Left colon (tissue), 2 donors: ENCODE measurements at regions not wholly inside any gene's neighbourhood (a gene's known extent, or its start where the extent isn't known, plus 50 kb on each side); places are given as distances from the start of the nearest gene placed in this dataset.
A peak's percentile ranks its signal among the peaks of the same experiment; 100 is the strongest.

Experiments used
- ATAC-seq: fragments of 200-7000 bp; cut with Tn5 transposase; one replicate; pipeline ENCODE4 v1.9.1; 2020; ENCODE audit warnings: mild to moderate bottlenecking, moderate library complexity
- DNase-seq, 2 donors: peaks; one replicate each; pipeline ENCODE4 v3.0.0-alpha.2; 2020
- intact Hi-C, 2 donors: fragments of 100-400 bp; cut with DNase I in 1 of 2; cut with micrococcal nuclease in 1 of 2; formaldehyde crosslinking; loops; one replicate each; pipeline versions ENCODE4 v1.11.2 to v1.14.0; 2022; cut with DNase I, micrococcal nuclease
- donor health status: DM: no; HTN: no; CAD: no.
- donor health status: DM: yes; HTN: yes; CAD: no.

- DNase-seq (no peak), ATAC-seq (no peak)
- intact Hi-C loops = no loop called here
Measured at GRCh38 chr5:164951570-164951969, 1446.2 kb downstream of the MAT2B start.

DNA sequence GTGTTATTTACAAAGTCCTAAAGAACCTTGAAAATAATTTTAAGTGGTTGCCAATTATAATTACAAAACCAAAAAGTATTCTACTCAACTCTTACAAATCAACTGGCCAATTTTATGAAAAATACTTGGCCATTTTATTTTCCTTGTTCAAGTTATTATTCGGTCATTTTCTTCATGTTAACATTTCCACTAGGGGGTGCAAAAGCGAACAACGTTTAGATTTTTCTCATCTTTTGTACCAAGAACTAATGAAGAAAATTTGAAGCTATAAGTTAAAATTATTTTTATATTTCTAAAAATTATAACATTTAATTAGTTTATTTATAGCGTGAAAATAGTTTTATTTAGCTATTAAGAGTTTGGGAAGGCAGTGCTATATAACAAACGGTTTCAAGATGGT is 1453.3 kb downstream of the MAT2B start:
- intact Hi-C loops = no loop called here
- ATAC-seq (no peak), DNase-seq (no peak)

GRCh38 chr5:164959761-164960160 is 1454.3 kb downstream of the MAT2B start:
- no peak for ATAC-seq
- intact Hi-C loops = no loop called here
- DNase-seq = no peak

GRCh38 chr5:164962329-164962961 is 1457.0 kb downstream of the MAT2B start:
- intact Hi-C loops = no loop called here
- no peak for DNase-seq
- no peak for ATAC-seq

DNA sequence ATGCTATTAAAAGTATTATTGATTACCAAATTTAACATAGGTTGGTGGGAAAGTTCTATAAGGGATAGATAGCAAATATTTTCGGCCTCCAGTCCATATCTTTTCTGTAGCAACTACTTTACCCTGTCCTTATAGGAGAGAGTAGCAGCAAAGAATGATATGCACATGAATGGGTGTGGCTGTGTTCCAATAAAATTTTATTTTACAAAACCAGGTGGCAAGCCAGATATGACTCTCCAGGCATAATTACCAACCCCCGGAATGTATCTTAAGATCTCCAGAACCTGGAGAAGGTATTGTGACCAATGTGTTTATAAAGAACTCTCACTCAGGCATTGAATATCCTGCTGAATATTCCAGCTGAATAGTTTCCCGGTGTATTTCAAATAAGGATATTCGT is 1461.2 kb downstream of the MAT2B start:
- intact Hi-C loops = no loop called here
- ATAC-seq (no peak), DNase-seq (no peak)

DNA sequence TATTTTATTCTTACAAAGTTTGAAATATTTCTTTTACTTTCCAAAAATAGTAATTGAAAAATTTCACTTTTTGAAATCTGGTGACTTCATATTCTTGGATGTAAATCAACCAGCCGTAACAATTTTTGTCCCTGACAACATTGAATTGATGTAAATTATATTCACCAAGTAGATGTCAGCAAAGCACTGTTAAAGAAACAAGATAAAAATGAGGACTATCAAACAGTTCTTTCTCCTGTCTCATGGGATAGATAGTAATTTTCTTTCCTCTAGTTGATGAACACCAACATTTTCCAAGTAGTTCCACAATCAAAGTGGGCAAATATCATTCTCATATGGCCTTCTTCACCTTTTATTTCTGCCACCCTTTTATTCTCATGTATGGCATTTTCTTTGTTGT is 1461.9 kb downstream of the MAT2B start:
- intact Hi-C loops = no loop called here
- ATAC-seq (no peak), DNase-seq (no peak)

GRCh38 chr5:164972973-164973372 is 1467.6 kb downstream of the MAT2B start:
- DNase-seq = no peak
- intact Hi-C loops = no loop called here
- ATAC-seq = no peak

GRCh38 chr5:164975986-164976385 is 1470.6 kb downstream of the MAT2B start:
- intact Hi-C loops = no loop called here
- ATAC-seq (no peak), DNase-seq (no peak)

DNA sequence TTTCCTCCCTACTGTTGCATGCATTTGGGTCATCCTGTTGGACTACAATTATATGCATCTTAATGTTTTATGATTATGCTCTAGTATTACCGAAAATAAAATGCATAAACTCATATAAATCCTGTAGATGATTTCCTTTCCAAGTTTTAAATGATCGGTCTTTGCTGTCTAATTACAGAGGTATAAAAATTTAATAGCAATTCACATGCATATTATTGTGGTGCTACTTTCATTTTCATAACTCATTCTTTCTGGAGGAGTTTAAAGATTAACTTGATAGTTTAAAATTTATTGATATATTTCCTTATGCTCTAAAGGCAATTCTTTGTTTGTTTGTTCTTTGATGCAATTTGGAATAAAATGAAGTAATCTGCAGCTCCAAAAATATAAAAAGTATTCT is 1475.1 kb downstream of the MAT2B start:
- intact Hi-C loops = no loop called here
- DNase-seq (no peak), ATAC-seq (peak; percentile 73)

GRCh38 chr5:164998142-164998541 is 1492.7 kb downstream of the MAT2B start:
- DNase-seq (no peak), ATAC-seq (no peak)
- intact Hi-C loops = no loop called here

DNA sequence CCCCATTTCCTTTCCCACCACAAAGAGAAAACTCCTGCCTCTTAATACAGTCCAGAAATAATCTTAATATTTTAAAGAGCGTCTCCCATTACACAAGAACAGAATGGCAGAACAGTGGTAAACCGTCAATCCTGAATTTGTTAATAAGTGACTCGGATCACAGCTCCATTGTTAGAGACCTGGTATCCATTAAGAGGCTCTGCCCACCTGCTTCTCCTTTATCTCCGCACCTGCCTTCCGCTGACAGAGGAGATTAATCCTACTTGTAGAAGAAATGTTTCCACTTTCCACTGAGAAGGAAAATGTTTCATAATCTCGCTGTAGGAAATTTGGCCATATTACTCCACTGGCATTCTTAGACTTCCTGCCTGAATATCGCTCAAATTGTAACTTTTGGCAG is 1493.2 kb downstream of the MAT2B start:
- ATAC-seq = no peak
- intact Hi-C loops = no loop called here

DNA sequence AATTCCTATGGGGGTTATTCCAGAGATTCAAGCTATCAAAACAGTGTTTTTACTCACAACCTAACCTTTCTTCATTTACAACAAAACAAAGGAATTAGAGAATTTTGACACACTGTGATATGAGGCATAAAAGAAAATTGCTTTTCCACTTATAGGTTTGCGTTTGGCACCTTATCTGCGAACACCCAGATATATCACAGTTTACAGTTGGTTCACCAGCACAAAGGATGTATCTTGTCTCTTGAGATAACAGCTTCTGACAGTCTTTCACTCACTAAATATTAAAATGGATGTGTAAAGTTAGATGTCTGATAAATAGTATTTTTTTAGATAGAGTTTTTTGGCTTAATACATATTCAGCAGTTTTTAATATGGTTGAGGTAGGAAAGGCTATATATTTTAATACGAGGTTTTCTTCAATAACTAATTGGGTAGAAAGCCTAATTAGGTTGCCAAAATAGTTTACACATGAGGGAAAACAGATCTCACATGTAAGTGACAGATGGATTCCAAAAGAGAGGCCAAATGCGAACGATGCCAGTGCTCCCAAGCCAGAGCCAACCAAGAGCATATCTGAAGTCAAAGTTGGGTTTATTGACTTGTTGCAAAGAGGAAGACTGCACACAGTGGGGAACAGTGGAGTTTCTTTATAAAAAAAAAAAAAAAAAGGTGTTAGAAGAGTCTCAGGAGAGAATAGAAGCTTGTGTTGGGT is 1495.2 kb downstream of the MAT2B start:
- intact Hi-C loops = no loop called here
- ATAC-seq (no peak), DNase-seq (no peak)

More for the DNA sequence above, 1493.2 kb downstream of the MAT2B start:
- DNase-seq = no peak

DNA sequence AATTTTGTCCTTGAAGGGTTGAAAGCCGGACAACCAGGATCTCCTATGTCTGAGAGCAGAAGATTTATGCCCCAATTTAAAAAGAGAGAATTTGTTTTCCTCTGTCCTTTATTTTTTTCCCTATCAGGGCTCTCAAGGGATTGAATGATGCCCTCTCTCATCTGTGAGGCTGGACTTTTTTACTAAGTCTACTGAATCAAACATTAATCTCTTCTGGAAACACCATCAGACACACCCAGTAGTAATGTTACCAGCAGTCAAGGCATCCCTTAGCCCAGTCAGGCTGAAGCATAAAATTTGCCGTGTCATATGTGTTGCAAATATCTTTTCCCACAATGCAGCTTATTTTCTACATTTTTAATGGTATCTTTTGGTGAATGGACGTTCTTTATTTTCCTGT is 1497.9 kb downstream of the MAT2B start:
- ATAC-seq (no peak), DNase-seq (no peak)
- intact Hi-C loops = no loop called here

DNA sequence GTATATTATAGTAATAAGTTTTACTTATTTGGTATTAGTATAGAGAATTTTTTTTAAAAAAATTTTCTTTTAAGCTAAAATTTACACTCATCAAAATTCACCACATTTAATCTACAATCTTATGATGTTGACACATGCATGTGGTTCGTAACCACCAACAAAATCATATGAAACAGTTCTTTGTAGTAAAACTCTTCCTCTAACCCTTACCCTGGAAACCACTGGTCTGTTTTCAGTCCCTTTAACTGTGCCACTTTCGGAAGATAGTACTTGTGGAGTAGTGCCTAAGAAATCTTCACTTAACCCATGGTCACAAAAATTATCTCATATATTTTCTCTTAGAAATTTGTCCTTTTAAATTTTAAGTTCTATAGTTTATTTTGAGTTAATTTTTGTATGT is 1498.8 kb downstream of the MAT2B start:
- DNase-seq (no peak), ATAC-seq (no peak)
- intact Hi-C loops = no loop called here

DNA sequence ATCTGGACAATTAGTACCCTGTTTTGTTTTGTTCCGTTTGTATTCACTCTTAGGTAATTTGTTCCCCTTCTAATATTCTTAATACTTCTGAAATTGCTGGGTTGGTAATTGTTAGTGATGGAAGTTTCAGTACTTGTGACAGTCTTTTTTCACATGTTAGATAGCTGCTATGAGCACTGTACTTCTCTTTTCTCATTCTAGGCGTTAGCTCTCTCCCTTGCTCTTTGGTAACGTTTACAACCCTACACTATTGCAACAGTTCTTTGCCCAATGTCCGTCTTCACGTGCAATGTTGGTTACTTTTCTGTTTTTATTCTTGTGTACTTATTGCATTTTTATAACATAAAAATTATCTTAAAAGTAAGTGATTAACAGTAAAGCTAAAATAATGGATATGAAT is 1509.0 kb downstream of the MAT2B start:
- intact Hi-C loops = no loop called here
- no peak for ATAC-seq
- DNase-seq = no peak

DNA sequence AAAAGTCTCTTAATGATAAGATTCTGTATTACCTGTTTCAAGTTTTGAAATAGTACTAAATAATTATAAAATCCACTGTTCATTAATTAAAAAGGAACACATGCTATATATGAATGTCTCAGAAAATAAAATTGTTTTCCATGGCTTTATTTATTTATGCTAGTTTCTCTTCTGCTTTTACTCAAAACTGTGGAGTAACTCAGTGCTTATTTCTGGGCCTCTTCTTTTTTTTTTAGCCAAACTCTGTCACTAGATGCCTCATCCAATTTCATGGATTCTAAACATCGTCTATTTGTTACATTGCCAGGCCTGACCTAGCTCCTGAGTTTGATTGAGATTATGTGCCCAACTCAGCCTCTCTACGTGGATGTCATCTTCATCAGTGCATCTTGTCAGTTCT is 1509.7 kb downstream of the MAT2B start:
- ATAC-seq = no peak
- intact Hi-C loops = no loop called here
- DNase-seq = no peak

DNA sequence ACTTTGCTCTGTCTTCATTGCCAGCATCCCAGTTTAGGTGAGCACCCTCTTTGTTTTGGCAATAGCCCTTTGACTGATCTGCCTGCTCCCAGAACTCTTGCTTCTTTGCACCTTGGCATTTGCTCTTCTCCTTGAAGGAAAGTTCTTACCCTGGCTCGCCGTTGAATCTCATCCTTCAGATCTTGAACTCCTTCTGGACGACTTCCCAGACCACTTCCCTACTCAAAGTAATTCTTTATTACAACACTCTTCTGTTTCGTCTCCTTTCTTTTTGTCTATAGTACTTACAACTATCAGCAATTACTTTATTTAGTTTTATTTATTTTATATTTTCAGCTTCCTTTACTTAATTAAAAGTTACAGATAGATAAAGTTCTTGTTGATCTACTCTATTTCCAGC is 1510.1 kb downstream of the MAT2B start:
- DNase-seq (no peak), ATAC-seq (no peak)
- intact Hi-C loops = no loop called here

GRCh38 chr5:165026971-165027370 is 1521.6 kb downstream of the MAT2B start:
- no peak for DNase-seq
- intact Hi-C loops = no loop called here
- no peak for ATAC-seq

DNA sequence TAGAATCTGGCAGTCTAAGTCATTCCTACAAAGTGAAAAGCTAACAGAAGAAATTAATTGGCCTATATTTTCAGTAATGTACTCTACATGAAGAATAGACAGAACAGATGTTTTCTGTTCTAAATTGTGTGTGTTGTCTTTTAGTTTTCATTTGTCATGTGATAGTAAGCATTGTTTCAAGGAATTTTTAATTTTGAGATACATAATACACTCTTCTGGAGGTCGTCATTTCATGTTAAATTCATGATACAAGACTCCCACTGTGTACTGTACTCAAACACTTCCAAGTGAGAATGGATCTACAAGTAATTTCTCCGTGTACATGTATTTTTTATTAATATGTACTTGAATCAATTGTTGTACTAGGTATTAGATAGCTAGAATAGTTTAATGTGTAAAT is 1522.9 kb downstream of the MAT2B start:
- ATAC-seq = no peak
- DNase-seq = no peak
- intact Hi-C loops = no loop called here

DNA sequence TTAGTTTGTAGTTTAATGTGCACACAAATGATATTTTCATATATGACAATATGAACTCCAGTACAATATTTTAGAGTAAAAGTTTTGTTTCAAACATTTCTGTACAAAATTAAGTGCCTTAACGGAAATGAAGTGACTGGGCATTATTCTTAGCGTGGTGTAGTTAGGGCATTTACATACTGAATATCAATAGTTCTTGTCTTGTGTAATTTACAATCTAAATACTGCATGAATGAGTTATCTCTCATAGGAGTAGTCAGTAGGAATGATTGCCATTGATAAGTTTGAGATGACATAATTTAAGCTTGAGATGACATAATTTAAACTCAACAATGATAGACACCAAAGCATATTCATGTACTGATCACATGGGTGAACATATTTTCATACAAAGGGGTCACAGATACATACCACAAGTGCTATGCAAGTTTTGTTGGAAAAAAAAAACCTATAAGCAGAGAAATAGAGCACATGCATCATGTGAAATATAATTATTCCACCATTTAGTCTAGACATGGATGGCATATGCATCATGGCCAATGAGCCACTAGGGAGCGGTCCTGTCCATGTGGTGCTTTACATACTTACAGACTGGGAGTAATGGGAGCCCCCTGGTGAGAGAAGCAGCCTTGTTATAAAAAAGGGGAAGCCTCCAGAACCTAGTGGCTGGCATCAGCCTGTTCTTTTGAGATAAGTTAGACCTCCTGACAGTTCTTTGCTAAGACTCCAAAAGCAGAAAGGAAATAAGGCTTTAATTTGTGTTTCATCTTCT is 1523.9 kb downstream of the MAT2B start:
- DNase-seq (no peak), ATAC-seq (no peak)
- intact Hi-C loops = no loop called here
